HL-60 (cell line): ENCODE measurements at regions not wholly inside any gene's neighbourhood (a gene's known extent, or its start where the extent isn't known, plus 50 kb on each side); places are given as distances from the start of the nearest gene placed in this dataset.

Experiments used
- DNase-seq, 2 experiments: peaks; one replicate each; pipeline ENCODE4 v3.0.0-alpha.2; 2010 to 2020; ENCODE audit warnings: low read depth in 1 of 2, low spot score in 1 of 2
- H3K27ac ChIP-seq: fragments of 250-450 bp; sonication (Bioruptor Pico); replicated peaks from 2 replicates; pipeline ENCODE4 v1.5.1; 2020; ENCODE audit warnings: mild to moderate bottlenecking, moderate library complexity
- H3K27me3 ChIP-seq: fragments of 250-450 bp; sonication (Bioruptor Pico); 2 replicates; pipeline ENCODE4 v1.5.1; 2021; ENCODE audit warnings: mild to moderate bottlenecking, moderate library complexity; ENCODE audit not compliant: insufficient read depth, poor library complexity, severe bottlenecking
- H3K4me3 ChIP-seq: replicated peaks from 2 replicates; pipeline ENCODE4 v1.5.1; 2011; ENCODE audit warnings: mild to moderate bottlenecking, control low read depth, low read length; ENCODE audit not compliant: insufficient read depth
- GABPA ChIP-seq: IDR thresholded peaks from 2 replicates; pipeline ENCODE4 v1.6.1; 2012; ENCODE audit warnings: low read depth
- POLR2AphosphoS5 ChIP-seq: IDR thresholded peaks from 2 replicates; pipeline ENCODE4 v1.6.1; 2012; ENCODE audit warnings: low read depth
- SPI1 ChIP-seq: IDR thresholded peaks from 2 replicates; pipeline ENCODE4 v1.6.1; 2012; ENCODE audit warnings: low read depth, mild to moderate bottlenecking, borderline replicate concordance
- TF ChIP-seq, protein P1 (sequence below): IDR thresholded peaks from 2 replicates; pipeline ENCODE4 v1.6.1; 2012; ENCODE audit warnings: low read depth; ENCODE audit not compliant: insufficient replicate concordance
- TF ChIP-seq, protein P2 (sequence below): IDR thresholded peaks from one replicate; pipeline ENCODE4 v1.5.1; 2011; ENCODE audit warnings: low read length, control low read depth, inconsistent platforms; ENCODE audit not compliant: insufficient read depth

DNA sequence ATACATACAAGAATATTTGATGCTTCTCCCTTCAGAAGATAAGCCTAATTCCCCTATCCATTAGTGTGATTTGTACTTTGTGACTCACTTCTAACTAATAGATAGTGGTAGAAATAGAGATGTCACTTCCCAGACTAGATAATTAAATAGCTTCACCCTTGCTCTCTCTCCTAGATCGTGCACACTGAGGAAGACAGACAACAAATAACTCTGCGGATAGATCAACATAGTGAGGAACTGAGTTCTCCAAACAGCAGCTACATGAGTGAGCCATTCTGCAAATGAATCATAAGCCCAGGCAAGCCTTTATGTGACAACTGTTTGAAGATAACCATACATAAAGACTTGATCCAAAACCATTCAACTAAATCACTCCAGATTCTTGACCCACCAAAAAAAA lies 1083.4 kb upstream of the C9orf72 start:
- DNase-seq: no peak
- Histone ChIP-seq H3K27ac (no peak overlapping the region), H3K4me3 (no peak overlapping the region), H3K27me3 (no peaks in the 10 kb centered on the region)
- TF ChIP-seq GABPA: no peak
- TF ChIP-seq, protein P1, sequence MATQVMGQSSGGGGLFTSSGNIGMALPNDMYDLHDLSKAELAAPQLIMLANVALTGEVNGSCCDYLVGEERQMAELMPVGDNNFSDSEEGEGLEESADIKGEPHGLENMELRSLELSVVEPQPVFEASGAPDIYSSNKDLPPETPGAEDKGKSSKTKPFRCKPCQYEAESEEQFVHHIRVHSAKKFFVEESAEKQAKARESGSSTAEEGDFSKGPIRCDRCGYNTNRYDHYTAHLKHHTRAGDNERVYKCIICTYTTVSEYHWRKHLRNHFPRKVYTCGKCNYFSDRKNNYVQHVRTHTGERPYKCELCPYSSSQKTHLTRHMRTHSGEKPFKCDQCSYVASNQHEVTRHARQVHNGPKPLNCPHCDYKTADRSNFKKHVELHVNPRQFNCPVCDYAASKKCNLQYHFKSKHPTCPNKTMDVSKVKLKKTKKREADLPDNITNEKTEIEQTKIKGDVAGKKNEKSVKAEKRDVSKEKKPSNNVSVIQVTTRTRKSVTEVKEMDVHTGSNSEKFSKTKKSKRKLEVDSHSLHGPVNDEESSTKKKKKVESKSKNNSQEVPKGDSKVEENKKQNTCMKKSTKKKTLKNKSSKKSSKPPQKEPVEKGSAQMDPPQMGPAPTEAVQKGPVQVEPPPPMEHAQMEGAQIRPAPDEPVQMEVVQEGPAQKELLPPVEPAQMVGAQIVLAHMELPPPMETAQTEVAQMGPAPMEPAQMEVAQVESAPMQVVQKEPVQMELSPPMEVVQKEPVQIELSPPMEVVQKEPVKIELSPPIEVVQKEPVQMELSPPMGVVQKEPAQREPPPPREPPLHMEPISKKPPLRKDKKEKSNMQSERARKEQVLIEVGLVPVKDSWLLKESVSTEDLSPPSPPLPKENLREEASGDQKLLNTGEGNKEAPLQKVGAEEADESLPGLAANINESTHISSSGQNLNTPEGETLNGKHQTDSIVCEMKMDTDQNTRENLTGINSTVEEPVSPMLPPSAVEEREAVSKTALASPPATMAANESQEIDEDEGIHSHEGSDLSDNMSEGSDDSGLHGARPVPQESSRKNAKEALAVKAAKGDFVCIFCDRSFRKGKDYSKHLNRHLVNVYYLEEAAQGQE: no peak
- no peak for TF ChIP-seq POLR2AphosphoS5
- TF ChIP-seq, protein P2, sequence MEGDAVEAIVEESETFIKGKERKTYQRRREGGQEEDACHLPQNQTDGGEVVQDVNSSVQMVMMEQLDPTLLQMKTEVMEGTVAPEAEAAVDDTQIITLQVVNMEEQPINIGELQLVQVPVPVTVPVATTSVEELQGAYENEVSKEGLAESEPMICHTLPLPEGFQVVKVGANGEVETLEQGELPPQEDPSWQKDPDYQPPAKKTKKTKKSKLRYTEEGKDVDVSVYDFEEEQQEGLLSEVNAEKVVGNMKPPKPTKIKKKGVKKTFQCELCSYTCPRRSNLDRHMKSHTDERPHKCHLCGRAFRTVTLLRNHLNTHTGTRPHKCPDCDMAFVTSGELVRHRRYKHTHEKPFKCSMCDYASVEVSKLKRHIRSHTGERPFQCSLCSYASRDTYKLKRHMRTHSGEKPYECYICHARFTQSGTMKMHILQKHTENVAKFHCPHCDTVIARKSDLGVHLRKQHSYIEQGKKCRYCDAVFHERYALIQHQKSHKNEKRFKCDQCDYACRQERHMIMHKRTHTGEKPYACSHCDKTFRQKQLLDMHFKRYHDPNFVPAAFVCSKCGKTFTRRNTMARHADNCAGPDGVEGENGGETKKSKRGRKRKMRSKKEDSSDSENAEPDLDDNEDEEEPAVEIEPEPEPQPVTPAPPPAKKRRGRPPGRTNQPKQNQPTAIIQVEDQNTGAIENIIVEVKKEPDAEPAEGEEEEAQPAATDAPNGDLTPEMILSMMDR: no peak
- no peak for TF ChIP-seq SPI1

DNA sequence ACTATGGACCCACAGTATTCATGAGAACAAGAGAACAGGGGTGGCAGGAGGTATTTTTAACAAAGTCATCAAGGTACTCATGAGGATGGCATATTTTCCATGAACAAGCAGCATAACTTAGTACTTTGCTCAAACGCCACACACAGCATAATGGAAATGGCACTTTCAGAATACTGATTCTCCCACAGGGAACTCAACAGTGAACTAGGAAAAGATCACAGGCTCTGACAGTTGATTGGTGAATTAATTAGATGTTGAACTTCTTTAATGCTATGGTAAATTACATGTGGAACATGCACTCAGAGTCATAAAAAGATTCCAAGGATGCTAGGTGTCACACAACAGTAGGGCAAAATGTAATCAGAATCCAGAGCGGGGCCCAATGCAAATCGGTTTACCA lies 1088.6 kb upstream of the C9orf72 start:
- no peaks in the 10 kb centered on the region for H3K27me3 ChIP-seq
- no peak overlapping the region for H3K27ac ChIP-seq
- no peak for DNase-seq
- TF ChIP-seq, protein P1: no peak
- no peak for TF ChIP-seq POLR2AphosphoS5
- TF ChIP-seq, protein P2: no peak
- TF ChIP-seq SPI1: no peak
- TF ChIP-seq GABPA: no peak
- H3K4me3 ChIP-seq: no peak overlapping the region

DNA sequence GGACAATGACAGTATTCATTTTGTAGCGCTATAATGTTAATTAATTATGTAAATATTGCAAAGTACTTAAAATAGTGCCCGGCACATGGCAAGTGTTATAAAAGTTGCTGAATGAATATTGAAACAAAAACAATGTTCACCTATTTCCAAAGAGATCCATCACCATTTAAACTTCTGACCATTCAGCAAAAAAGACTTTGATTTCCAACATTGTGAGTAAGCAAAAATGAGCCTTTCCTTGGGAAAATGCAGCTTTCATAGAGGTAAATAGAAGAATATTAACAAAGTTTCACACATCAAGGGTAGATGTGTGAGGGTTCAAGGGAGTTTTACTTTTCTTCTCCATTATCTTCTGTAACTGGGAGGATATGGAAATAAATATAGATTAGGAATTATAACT lies 1089.4 kb upstream of the C9orf72 start:
- Histone ChIP-seq H3K4me3 (no peak overlapping the region), H3K27me3 (no peaks in the 10 kb centered on the region), H3K27ac (no peak overlapping the region)
- TF ChIP-seq, protein P1: no peak
- TF ChIP-seq POLR2AphosphoS5 (no peak), SPI1 (no peak), GABPA (no peak)
- TF ChIP-seq, protein P2: no peak
- no peak for DNase-seq
